HG03460 (cell line): ENCODE measurements at regions not wholly inside any gene's neighbourhood (a gene's known extent, or its start where the extent isn't known, plus 50 kb on each side); places are given as distances from the start of the nearest gene placed in this dataset.
"Not testable (repeated sequence)": the region's sequence is repeated elsewhere in the genome, so short reads cannot be mapped to it uniquely, and the experiment has no call there.

Source experiments
- ATAC-seq: cut with Tn5 transposase; IDR thresholded peaks from one replicate; pipeline ENCODE4 v1.9.1; 2021; ENCODE audit not compliant: unreplicated experiment

DNA sequence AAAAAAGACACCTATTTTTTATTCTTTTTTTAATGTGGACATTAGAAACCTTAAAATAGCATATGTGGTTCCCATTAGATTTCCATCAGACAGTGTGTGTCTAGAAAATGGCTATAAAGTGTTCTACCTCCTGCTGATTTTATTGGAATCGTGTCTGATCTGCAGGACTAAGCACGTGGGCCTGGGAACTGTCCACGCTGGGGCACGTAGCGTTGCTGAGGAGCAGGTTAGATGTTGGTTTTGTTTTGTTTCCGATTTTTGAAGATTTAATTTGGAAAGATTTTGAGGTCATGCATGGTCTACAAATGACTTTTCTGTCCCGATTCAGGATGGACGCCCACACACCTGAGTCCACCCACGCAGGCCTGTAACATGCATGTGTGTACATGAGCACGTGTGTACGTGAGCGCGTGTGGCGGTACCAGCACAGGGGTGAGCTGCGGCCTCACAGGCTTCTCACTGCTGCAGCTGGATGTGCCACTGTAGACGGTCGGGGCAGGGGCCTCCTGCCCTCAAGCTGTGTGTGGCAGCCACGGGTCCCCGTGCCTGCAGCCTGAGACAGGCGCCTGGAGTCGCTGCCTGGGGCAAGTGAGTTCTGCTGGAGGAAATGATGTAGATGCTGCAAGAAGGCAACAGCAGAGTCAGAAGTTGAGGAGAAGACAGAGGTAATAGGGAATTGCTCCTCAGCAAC, 99.7 kb upstream of the CTDP1 start:
- ATAC-seq = no peak

DNA sequence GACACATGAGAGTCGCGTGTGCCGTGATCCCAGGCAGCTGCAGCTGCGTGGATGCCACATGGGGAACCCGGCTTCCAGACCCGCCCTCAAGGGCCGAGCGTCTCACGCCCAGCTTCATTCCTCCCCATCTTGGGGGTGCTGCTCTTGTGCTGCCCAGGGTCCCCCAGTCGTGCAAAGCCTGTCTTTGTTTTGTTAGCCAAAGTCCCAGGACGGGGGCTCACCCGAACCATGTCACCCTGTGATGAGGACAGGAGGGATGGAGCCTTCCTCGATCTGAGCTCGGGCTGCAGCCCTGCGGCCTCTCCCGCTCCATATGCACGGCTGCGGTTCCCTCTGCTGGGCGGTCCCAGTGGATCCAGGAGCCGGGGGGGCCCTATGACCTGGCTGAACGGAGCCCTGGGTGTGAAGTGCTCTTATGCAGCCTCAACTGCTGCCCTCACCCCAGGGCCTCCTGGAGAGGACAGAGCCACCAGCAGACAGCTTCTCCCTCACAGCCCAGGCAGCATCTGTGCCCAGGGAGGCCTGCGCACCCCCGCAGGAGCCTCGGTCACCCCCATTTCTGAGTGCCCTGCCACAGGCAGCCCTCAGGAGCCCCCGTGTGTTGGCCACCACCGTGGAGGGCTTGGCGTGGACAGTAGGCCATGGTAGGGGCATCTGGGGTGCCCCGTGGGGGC, 99.0 kb upstream of the CTDP1 start:
- ATAC-seq = no peak

DNA sequence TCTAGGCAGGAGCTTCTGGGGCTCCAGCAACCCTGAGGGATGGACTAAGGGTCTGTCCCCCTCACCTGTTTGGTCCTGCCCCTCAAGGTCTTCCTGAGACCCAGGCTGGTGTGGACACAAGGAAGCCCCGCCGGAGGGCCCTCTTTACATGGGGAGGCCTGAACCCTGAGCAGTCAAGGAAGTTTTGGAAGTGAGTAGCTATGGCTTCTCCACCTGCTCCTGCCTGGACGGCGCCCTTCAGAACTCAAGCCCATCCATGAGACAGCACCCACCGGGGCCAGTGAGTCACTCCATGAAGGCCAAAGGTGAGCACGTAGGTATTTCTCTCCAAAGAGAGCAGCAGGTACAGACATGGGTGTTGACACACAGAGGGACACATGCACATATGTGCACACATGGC, 98.2 kb upstream of the CTDP1 start:
- ATAC-seq = no peak

DNA sequence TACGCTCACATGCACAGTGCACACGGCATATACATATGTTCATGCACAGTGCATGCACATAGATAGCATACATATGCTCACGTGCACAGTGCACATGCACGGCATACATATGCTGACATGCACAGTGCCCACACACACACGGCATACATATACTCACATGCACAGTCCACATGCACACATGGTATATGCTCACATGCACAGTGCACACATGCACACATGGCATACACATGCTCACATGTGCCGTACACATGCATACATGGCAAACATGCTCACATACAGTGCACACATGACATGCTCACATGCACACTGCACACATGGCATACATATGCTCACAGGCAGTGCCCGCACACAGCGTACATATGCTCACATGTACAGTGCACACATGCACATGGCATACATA, 97.7 kb upstream of the CTDP1 start:
- ATAC-seq = no peak

DNA sequence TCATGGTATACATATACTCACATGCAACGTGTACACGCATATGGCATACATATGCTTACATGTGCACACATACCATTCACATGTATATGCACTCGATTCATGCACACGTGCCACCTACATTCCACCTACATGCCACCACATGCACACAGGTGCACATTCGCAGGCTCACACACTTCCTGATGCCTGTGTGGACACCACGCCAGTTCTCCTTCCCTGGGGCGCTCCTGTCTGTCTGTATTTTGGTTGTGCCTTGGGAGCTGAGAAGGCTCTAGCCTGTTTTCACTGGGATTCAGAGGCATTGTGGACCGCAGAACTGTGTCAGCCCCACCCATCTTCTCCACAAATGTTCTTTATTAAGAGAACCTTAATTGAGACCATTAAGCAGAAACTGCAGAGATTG, 96.6 kb upstream of the CTDP1 start:
- no peak for ATAC-seq

DNA sequence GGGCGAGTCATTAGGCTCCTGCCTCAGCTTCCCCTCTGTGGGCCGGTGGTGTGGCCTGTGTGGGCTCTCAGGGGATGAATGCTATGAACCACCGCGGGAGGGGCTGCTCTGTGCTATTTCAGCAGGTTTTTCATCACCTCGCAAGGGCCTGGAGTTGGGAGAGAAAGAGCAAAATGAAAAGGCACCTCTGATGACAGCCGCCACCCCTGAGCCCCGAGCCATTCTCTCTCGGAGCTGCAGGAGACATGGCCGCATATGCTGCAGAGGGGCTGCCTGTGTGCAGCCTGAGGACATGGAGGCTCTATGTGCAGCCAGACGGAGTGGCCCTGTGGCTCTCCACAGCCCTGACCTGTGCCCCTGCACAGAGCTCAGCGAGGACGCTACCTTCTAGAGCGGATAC, 96.2 kb upstream of the CTDP1 start:
- no peak for ATAC-seq

DNA sequence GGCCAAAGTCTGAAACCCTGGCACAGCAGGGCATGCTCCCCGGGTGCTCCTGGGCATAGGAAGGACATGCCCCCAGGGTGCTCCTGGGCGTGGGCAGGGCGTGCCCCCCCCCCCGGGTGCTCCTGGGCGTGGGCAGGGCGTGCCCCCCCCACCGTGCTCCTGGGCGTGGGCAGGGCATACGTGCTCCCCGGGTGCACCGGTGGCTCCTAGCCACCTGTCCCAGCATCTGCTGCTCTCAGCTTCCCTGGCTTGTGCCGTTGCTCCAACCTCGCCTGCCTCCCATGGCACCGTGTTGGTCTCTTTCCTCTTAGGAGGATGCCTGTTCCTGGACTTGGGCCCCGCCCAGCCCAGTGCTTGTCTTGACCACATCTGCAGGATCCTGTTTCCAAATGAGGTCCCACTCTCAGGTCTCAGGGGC, 95.6 kb upstream of the CTDP1 start:
- ATAC-seq = no peak

DNA sequence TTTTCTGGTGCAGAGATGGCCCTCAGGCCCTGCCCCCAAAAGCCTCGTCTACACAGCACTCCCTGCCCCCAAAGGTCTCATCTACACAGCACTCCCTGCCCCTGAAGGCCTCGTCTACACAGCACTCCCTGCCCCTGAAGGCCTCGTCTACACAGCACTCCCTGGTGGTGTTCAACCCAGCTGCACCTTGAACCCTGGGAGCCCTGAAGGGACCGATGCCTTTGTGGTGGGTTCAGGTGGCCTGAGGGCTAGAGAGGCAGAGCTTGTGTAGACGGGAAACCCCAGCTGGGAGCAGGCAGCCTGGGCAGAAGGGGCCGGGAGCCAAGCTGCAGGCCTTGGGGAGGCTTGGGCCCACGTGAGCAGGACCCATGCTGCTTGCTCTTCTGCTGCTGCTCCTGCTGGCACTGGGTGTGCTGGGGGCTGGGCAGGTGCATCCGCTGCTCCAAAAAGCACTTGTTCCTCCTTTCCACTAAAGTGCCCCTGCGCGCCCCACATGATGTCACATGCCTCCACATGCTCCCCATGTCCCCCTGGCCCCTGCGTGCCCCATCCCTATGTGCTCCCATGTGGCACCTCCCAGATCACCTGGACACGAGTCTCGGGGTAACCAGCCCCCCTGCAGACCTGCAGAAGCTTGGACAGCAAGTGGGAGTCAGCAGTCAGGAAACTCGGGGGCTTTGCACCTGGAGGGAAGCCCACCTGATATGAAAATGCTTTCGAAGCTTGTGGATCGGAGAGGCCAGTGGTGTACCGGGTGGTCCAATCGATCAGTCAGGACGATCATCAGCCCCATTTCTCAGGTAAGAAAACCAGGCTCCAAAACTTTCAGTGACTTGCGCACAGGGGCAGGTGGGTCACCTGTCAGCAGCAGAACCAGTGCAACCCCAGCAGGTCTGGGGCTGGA, 94.9 kb upstream of the CTDP1 start:
- no peak for ATAC-seq

DNA sequence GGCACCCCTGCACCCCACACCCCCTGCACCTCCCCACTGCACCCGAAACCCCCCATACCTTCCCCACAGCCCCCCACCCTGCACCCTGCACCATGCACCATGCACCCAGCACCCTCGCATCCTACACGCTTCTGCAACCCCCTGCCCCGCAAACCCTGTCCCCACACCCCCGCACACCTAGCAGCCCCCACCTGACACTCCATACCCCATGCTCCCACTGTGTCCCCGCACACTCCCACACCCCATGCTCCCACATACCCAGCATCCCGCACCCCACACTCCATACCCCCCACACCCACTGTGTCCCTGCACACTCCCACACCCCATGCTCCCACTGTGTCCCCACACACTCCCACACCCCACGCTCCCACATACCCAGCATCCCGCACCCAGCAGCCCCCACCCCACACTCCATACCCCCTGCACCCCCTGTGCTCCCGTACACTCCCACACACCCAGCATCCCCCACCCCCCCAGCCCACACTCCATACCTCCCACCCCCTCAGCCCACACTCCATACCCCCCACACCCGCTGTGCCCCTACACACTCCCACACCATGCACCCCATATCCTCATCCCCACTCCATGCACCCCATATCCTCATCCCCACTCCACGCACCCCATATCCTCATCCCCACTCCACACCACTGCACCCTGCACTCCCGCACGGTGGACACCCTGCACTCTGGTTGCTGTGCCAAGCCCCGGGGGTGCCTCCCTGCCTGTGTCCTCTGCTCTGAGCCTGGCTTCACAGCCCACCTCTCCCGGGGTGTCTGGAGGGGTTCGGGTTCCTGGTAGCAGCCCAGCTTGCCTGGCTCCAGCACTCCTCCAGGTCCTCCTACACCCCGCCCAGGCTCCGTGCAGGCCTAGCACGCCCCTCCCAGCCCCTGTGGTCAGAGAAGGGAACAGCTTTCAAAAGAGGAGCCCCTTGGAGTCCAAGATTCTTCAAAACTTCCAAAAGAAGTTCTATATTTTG, 93.9 kb upstream of the CTDP1 start:
- ATAC-seq = no peak

DNA sequence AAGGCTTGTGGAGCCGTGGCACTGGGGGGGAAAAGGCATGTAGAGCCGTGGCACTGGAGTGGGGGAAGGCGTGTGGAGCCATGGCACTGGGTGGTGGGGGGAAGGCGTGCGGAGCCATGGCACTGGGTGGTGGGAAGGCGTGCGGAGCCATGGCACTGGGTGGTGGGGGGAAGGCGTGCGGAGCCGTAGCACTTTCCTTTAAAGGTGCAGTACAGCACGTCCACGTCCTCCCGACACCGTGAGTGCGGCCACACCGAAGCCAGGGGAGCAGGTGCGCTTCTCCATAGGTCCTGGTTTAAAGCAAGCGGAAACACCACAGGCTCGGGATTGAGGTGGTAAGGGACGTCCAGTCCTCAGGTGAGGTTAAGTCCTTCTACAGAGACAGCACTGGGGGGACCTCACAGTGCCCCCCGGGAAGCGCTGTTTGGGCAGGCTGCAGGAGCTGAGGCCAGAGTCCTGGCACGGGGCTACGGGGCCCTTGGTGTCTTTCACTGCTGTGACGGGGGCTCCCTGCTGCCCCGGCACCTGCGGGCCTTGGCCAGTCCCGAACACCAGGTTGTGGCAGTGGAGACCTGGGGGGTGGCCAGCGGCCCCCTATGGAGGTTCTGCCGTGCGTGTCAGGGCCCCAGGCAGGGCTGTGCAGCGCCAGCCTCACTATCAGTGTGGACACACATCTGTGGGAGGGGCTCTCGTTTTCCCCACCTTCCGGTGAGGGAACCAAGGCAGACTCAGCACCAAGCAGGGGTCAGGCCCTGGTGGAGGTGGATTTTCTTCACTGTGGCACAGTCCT, 93.0 kb upstream of the CTDP1 start:
- no peak for ATAC-seq

DNA sequence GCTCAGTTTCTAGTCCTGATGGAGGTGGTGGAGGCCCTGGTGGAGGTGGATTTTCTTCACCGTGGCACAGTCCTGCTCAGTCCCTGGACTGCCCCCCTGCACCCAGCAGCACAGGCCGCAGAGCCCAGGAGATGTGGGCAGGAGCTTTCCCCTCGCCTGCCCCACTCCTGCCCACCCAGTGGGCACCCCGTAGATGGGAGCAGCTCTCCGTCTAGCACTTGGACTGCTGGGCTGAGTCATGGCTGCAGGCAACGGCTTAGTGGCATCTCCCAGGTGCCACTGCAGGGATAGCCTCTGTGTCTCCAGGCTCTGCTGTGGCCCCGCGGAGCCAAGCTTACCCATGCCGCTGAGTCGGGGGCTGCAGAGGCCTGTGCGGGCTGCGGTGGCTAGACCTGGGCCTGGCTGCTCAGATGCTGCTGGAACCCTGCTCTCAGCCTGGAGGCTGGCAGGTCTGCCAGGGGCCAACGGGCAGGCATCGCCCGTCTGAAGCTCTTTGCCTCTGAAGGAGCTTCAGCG, 92.3 kb upstream of the CTDP1 start:
- ATAC-seq = no peak

DNA sequence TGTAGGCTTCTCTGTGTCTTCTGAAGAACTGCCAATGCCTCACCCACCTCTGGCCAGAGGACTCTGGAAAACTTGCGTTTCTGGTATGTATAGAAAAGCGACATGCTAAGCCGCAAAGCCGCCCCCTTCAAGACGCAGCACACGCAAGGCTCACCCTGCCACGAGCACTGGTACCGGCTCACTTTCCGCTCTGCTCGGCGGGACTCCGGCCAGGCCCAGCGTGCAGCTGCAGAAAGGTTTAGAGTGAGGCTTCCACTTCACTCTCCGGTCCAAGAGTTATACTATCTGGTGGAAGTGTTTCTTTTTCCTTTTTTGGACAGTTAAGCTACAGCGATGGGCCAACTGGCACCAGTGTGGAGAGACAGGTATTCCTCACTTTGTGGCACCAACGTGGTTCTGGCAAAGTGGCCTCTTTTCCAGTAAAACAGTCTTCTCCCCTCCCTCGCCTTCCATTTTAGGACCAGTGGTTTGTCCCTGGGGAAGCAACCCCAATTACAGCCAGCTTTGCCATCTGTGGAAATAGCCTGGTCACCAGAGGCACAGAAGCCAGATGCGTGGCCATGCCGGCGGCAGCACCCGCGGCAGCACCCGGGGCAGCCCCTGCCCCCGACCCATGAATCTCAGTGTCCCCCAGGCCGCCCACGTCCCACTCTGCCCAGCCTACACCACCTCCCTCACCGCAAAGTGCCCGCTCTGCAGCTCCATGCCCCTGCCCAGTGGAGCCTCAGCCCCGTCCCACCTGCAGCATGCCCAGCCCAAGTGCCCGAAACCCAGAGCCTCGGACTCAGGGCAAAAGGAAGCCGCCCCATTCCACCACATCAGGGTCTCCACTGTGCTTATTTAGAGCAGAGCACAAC, 91.6 kb upstream of the CTDP1 start:
- ATAC-seq = no peak

DNA sequence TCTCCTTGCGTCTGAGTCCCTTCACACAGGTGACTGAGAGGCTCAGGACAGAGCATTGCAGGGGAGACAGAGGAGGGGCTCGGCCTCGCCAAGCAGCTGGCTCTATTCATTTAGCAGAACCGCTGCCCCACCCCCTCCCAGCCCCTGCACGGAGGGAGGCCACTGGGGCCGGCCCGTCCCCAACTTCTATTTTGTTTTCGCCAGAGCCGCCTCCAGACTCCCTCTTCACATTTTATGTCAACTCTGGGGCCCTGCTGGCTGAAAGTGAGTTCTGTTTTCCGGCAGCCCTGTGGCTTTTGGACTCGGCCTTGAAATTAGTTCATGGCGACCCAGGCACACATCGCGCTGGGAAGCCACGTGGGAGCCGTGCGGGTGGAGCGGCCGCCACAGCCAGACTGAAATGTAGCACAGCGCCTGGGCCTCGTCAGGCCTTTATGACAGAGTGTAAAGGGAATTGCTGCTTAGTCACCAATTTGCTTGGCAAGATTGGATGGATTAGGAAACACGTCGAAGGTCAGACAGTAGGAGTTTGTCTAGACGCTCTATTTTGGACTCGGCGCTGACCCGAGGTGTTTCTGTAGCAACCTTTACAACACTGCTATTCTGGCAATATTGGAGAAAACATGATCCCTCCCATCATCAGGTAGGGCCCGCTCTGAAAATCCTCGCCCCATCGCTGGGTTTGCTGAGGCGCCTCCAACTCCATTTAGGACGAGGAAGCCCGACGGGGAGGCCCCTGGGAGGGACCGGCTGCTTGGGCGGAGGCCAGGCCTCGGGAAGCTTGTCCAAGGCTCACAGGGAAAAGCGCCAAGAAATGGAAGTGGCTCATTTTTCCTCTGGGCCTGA, 90.7 kb upstream of the CTDP1 start:
- no peak for ATAC-seq

DNA sequence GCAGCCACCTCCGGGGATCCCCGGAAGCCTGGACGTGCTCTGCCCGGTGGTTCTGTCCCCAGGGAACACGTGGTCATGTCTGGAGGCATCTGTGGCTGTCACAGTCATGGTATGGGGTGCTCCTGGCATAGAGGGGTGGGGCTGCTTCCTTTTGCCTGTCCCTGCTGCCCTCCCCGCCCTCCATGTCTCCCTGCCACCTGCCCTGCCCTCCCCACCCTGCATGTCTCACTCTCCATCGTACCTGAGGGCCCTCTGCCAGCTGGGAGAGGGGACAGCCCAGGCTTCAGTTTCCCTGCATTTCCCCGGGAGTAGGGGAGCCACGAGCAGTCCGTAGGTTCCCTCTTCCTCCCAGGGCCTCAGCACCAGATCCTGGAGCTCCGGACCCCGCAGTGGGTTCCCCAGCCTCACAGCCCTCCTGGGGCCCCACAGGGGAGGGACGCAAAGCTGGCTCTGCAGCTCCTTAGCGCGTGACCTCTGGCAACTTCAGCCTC, 90.0 kb upstream of the CTDP1 start:
- ATAC-seq = no peak

DNA sequence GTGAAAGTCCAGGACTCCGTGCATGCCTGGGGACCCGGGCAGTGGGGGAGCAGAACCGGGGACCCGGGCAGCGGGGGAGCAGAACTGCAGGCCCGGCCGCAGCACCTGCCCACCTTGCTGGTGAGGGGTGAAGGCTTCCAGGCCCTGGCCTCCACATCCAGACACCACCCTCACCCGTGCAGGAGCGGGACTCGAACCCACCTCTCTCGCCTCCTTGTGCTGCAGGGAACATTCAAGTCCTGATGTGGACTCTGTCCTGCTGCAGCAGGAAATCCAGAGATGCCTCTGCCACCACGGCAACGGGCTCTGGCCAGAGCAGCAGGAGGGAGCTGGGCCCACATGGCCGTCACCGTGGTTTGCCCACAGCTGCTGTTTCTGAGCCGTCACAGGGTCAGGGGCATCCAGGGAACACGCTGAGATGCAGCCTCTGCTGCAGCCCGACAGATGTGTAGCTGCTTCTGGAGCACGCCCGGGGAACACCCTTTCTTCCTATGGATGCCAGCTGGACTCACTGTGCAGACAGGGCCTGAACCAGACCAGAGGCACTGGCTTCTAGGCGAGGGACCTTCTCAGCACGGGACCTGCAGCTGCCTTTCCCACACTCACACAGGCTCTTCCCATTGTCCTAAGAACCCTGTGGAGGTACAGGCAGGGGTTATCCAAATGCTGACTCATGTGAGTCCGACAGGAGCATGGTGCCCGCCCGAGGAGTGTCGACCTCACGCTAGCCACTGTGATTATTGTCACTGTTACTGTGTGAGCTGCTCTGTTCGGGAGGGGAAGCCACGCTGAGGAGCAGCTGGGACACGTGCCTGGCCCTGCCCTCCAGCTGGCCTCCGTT, 89.2 kb upstream of the CTDP1 start:
- no peak for ATAC-seq

DNA sequence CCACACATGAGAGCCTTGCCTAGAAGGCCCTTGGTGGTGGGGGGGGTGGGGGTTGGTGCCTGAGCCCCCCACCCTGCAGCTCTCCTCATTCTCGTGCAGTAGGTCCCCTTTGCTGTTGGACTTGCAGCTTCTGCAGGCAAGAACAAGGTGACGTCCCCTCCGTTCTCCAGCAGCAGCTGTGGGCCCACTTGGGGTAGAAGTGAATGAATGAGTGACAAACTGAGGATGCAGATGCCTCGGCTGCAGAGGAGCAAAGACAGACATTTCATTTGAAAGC, 88.6 kb upstream of the CTDP1 start:
- no peak for ATAC-seq

DNA sequence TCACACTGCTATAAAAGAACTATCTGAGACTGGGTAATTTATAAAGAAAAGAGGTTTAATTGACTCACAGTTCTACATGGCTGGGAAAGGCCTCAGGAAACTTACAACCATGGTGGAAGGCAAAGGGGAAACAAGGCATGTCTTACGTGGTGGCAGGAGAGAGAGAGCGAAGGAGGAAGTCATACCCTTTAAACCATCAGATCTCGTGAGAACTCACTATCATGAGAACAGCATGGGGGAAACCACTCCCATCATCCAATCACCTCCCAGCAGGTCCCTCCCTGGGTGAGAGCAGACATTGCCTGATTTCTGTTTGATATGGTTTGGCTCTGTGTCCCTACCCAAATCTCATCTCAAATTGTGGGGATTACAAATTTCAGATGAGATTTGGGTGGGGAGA, 86.9 kb upstream of the CTDP1 start:
- ATAC-seq = not testable (repeated sequence)
